H1 (cell line): ENCODE measurements at regions not wholly inside any gene's neighbourhood (a gene's known extent, or its start where the extent isn't known, plus 50 kb on each side); places are given as distances from the start of the nearest gene placed in this dataset.

Experiments used
- CHD7 ChIP-seq: fragments of 300-600 bp; sonication (generic); IDR thresholded peaks from 2 replicates; pipeline ENCODE4 v1.7.1; 2012; ENCODE audit warnings: low read length, moderate library complexity, mild to moderate bottlenecking, inconsistent platforms; ENCODE audit not compliant: insufficient replicate concordance
- EZH2 ChIP-seq: fragments of 200-600 bp; sonication (generic); IDR thresholded peaks from 2 replicates; pipeline ENCODE4 v1.7.1; 2012; ENCODE audit warnings: low read depth, mild to moderate bottlenecking, moderate library complexity, low read length, inconsistent platforms; ENCODE audit not compliant: severe bottlenecking
- RAD21 ChIP-seq, 2 experiments: IDR thresholded peaks in 1 of 2; conservative IDR thresholded peaks in 1 of 2; 2 replicates each; pipeline ENCODE4 v1.6.1; 2011; ENCODE audit warnings: low read depth in 2 of 2, low read length in 2 of 2, improper control_type of control experiment in 1 of 2, inconsistent platforms in 1 of 2, mild to moderate bottlenecking in 1 of 2, moderate library complexity in 1 of 2
- TF ChIP-seq, protein P1 (sequence below), 3 experiments: IDR thresholded peaks; 1 replicate in 2 of 3; 2 replicates in 1 of 3; pipeline versions ENCODE4 v1.5.1 to v1.6.1; 2011; ENCODE audit warnings: low read length in 3 of 3, mild to moderate bottlenecking in 3 of 3, inconsistent platforms in 2 of 3, low read depth in 1 of 3, moderate library complexity in 1 of 3; ENCODE audit not compliant: insufficient read depth in 1 of 3; ENCODE audit errors: control extremely low read depth in 1 of 3

DNA sequence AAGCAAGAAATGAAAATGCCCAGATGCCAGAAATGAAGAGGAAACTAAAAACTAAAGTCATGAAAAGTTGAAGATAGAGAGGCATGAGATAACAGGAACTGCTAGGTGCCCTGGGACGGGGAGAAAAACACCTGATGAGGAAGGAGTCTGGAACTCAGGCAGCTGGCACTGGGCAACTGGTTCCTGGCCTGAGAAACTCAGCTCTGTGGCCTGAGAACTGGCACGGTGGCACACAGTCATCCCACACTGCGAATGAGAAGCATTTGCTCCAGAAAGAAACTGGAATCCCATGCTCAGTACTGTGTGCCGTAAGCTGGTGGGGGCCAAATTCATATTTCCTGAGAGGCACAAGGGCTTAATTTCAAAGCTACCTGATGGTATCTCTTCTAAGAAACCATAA, 53.6 kb upstream of the RORA start:
- TF ChIP-seq RAD21 (IDR thresholded peaks at IDR 0.05 in 1 of 2, conservative IDR thresholded peaks at IDR 0.05 in 1 of 2; ENCODE audit: low read depth in 2 of 2, low read length in 2 of 2) (no peak), EZH2 (no peak), CHD7 (no peak)
- TF ChIP-seq, protein P1, sequence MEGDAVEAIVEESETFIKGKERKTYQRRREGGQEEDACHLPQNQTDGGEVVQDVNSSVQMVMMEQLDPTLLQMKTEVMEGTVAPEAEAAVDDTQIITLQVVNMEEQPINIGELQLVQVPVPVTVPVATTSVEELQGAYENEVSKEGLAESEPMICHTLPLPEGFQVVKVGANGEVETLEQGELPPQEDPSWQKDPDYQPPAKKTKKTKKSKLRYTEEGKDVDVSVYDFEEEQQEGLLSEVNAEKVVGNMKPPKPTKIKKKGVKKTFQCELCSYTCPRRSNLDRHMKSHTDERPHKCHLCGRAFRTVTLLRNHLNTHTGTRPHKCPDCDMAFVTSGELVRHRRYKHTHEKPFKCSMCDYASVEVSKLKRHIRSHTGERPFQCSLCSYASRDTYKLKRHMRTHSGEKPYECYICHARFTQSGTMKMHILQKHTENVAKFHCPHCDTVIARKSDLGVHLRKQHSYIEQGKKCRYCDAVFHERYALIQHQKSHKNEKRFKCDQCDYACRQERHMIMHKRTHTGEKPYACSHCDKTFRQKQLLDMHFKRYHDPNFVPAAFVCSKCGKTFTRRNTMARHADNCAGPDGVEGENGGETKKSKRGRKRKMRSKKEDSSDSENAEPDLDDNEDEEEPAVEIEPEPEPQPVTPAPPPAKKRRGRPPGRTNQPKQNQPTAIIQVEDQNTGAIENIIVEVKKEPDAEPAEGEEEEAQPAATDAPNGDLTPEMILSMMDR (IDR thresholded peaks at IDR 0.05; ENCODE audit: control extremely low read depth in 1 of 3, insufficient read depth in 1 of 3, low read depth in 1 of 3, low read length in 3 of 3): no peak
